DMS53 (cell line): ENCODE measurements at regions not wholly inside any gene's neighbourhood (a gene's known extent, or its start where the extent isn't known, plus 50 kb on each side); places are given as distances from the start of the nearest gene placed in this dataset.

Source experiments
- DNase-seq: peaks from one replicate; lab custom pipeline; 2025; lab: John Stamatoyannopoulos, UW

- no peak for DNase-seq
Measured at GRCh38 chrX:40452031-40452430, 128.7 kb upstream of the ATP6AP2 start.

GRCh38 chrX:40449956-40450706, 130.6 kb upstream of the ATP6AP2 start:
- DNase-seq: peak; percentile 20

GRCh38 chrX:40449396-40449795, 131.4 kb upstream of the ATP6AP2 start:
- no peak for DNase-seq

DNA sequence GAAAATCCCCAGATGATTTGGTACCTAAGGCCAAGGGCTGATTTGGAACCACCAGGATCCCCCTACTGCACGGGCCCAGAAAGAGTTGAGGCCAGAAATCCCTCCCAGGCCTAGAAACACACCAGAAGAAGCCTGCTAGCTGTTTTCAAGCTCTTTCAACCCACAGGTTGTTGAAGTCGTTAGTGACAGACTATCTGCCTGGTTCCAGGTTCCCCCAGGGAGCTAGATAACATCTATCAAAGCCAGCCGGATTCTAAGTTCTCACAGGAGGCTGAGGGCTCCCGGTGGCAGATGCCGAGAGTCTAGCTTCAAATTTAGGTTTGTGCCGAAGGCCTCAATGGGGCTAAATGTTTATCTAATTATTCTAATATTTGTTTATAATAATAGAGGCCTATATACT, 132.0 kb upstream of the ATP6AP2 start:
- DNase-seq: no peak

DNA sequence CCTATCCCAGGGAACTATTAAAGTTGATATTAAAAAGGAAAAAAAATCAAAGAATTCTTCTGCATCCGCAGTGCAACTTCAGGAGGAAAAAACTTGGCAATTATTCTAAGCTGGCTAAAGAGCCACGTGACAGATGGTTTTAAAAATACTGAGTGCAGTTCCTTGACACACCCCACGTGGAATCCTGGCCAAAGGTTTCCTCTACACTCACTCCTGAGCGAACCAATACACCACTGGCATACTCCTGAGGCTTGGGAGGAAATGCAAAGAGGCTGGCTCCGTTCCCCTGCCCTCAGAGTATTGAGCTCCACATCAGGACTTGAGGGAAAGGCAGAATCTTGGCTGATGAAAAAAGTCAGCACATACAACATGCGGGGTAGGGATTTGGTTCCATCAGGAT, 133.8 kb upstream of the ATP6AP2 start:
- DNase-seq: no peak

- DNase-seq: no peak
Measured at GRCh38 chrX:40445691-40446090, 135.1 kb upstream of the ATP6AP2 start.

- no peak for DNase-seq
Measured at GRCh38 chrX:40444798-40445496, 135.8 kb upstream of the ATP6AP2 start.

- DNase-seq: no peak
Measured at GRCh38 chrX:40444133-40444532, 136.6 kb upstream of the ATP6AP2 start.

DNA sequence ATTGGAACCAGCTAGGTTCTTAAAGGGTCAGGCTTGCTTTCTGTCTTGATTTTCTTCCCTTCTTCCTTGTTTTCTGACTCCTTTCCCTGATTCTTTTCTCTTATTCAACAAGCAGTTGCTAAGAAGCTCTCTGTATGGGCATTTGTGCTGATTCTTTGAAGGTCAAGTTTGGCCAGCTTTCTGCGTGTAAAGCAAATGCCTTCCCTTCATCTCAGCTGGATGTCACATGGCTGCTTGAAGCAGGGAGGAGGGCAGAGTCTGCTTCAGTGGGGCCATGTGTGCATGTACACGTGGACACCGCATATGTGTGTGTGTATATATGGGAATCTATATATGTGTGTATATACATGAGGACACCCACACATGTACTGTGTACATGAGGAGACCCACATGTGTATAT, 139.9 kb upstream of the ATP6AP2 start:
- no peak for DNase-seq

DNA sequence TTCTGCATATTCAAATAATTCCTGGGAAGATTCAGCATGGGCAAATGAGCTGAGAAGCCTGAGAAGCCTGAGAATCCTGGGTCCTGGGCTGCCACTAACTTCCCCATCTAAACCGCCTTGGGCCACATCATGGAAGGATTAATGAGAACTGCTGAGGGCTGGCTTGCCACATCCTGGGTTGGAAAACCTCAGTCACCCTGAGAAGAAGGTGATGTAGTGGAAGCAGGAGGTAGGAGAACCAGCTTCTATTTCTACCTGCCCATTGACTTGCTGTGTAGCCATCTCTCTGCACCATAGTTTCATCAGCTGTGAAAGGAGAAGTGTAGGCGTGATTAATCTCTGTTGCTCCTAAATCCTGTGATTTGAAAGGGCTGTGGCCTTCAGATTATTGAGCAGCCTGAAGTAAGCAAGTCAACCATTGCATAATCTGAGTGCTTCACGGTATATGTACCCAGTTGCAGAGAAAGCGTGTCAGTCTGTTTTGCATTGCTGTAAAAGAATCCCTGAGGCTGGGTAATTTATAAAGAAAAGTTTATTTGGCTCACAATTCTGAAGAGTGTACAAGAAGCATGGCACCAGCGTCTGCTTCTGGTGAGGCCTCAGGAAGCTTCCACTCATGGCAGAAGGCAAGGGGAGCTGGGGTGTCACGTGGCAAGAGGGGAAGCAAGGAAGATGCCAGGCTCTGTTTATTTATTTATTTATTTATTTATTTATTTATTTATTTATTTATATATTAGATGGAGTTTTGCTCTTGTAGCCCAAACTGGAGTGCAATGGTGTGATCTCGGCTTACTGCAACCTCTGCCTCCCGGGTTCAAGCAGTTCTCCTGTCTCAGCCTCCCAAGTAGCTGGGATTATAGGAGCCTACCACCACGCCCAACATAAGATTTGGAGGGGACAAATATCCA, 140.9 kb upstream of the ATP6AP2 start:
- no peak for DNase-seq

DNA sequence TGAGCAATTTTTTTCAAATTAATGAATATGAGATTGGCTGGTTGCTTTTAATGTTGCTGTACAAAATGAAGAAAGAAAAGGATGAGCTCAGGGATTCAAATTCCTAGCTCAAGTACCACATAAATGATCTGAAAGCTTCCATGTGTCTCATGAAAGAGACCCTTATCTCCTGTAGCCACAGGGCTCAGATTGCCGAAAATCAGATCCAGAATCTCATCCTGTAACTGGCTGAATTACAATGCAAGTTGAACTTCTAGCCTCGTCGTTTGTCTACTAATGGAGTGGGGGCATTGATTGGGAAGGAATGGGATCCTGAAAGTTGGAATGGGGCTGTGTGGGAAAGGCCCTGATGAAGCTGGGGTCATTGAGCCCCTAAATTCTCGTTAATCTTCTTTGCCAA, 143.4 kb upstream of the ATP6AP2 start:
- no peak for DNase-seq

GRCh38 chrX:40434947-40435346, 145.8 kb upstream of the ATP6AP2 start:
- peak; percentile 7 for DNase-seq

DNA sequence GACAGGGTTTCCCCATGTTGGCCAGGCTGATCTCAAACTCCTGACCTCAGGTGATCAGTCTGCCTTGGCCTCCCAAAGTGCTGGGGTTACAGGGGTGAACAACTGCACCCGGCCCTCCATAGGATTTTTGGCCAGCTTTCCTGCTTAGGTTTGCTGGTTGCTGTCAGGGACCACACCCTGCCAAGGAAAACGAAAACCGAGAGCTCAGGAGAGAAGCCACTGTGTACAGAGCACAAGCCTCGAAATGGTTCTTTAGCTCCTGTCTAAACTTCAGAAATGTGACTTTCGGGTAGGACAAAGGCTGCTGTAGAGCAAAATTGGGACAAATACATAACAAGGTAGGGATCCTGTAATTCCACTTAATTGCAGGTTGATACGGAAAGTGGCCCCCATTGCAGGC, 146.3 kb upstream of the ATP6AP2 start:
- DNase-seq: no peak

GRCh38 chrX:40433160-40433559, 147.6 kb upstream of the ATP6AP2 start:
- DNase-seq: no peak

DNA sequence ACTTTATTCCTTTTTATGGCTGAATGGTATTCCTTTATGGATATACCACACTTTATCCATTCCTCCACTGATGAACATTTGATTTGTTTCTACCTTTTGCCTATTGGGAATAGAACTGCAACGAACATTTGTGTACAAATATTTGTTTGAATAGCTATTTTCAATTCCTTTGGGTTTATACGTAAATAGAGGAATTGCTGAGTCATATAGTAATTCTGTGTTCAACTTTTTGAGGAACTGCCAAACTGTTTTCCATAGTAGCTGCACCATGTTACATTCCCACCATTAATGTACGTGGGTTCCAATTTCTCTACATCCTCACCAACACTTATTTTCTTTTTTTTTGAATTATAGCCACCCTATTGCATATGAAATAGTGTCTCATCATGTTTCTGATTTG, 156.5 kb upstream of the ATP6AP2 start:
- DNase-seq: no peak

DNA sequence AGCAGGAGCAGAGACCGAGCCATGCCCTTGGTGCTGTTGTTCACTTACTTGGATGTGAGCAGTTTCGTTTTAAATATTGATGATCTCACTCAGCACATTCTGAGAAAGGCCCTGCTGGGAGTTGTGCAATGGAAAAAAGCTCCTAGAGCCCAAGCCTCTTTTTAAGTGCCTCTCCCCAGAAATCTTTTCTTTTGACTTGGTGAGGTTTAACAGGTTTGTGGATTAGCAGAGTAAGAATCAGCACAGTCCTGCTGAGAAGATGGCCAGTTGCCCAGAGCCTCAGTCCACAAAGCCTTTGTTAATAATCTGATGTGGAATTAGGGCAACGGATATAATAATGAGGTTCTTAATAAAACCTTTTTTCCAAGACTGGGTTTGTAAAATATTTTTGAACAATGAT, 157.5 kb upstream of the ATP6AP2 start:
- no peak for DNase-seq

DNA sequence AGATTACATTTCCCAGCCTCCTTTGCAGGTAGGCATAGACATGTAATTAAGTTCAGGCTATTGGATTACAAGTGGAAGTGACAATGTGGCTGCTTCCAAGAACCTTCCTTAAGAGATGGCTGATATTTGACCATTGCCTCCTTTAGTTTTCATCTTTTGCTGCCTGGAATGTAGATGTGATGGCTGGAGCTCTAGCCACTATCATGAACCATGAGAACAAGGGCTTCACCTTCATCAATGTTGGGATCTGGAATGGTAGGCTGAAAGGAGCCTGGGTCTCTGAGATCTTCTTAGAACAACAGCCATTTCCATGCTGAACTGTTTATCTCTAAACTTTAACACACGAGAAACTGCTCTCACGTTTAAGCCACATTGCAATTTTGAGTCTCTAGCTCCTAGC, 158.7 kb upstream of the ATP6AP2 start:
- no peak for DNase-seq

- peak; percentile 12 for DNase-seq
Measured at GRCh38 chrX:40420899-40421729, 159.7 kb upstream of the ATP6AP2 start.

DNA sequence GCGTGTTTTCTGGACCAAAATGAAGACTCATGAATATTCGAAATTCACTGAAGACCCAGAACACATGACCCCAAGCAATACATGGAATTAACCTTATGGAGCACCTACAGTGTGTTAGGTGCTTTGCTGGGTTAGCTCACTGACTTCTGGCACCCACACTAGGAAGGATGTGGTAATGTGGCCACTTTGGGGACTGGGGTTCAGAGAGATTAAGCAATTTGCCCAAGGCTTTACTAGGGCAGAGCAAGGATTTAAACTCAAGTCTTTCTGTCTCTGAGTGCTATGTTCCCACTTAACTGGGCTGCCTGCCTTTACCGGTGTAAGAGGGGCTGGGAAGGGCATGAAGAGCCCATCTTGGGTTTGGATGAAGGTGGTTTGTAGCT, 162.0 kb upstream of the ATP6AP2 start:
- DNase-seq: no peak

DNA sequence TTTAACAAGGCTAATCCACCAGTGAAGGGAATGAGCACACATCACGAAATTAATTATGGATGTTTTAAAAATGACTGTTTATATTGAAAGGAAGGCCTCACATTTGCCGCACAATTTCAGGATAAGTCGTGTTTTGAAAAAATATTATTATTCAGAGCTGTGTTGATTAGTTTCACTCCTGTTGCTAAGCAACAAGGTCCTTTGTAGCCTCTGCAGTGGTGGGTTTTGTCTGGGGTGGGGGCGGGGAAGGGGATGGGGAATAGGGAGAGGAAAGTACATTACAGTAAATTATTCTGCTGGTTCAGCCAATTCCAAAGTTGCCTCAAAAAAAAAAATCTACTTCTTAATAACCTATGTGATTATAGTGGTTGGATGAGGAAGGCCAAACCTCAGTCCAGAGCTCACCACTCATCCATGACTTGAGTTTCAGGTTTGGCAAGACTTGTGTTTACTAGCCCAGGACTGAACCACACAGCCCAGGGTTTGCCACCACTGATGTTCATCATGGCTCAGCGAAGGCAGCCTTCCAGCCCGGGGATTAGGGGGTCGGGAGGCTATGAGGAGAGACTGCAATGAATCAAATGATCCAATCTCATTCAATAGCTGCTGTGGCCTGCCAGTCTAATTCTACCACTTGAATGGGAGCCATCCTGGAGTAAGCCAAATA, 162.5 kb upstream of the ATP6AP2 start:
- DNase-seq: peak; percentile 77

- DNase-seq: no peak
Measured at GRCh38 chrX:40415675-40416074, 165.1 kb upstream of the ATP6AP2 start.
